HAP-1 (cell line): ENCODE measurements at regions not wholly inside any gene's neighbourhood (a gene's known extent, or its start where the extent isn't known, plus 50 kb on each side); places are given as distances from the start of the nearest gene placed in this dataset.
A peak's percentile ranks its signal among the peaks of the same experiment; 100 is the strongest.

ENCODE experiments used
- DNase-seq, 2 experiments: peaks; one replicate each; pipeline ENCODE4 v3.0.0-alpha.2; 2016 to 2020; ENCODE audit warnings: low spot score in 2 of 2
- H3K27me3 ChIP-seq: fragments of 250-450 bp; sonication (Bioruptor Pico); 2 replicates; pipeline ENCODE4 v1.5.1; 2020; ENCODE audit warnings: low read depth, mild to moderate bottlenecking, moderate library complexity
- H3K36me3 ChIP-seq: fragments of 250-450 bp; sonication (Bioruptor Pico); replicated peaks from 2 replicates; pipeline ENCODE4 v1.5.1; 2020; ENCODE audit warnings: mild to moderate bottlenecking
- H3K4me1 ChIP-seq: fragments of 250-450 bp; sonication (Bioruptor Pico); 2 replicates; pipeline ENCODE4 v1.5.1; 2020; ENCODE audit warnings: mild to moderate bottlenecking
- H3K4me3 ChIP-seq: fragments of 250-450 bp; sonication (Bioruptor Pico); 2 replicates; pipeline ENCODE4 v1.5.1; 2020; ENCODE audit warnings: mild to moderate bottlenecking, moderate library complexity
- H3K9me3 ChIP-seq: fragments of 250-450 bp; sonication (Bioruptor Pico); 2 replicates; pipeline ENCODE4 v1.5.1; 2020; ENCODE audit warnings: mild to moderate bottlenecking, moderate library complexity
- in situ Hi-C: fragments of 300-500 bp; cut with MboI; formaldehyde crosslinking; loops from 3 replicates; pipeline ENCODE4 v1.14.3; 2020; ENCODE audit warnings: low sequenced_read_pairs, inconsistent platforms, mixed read lengths

DNA sequence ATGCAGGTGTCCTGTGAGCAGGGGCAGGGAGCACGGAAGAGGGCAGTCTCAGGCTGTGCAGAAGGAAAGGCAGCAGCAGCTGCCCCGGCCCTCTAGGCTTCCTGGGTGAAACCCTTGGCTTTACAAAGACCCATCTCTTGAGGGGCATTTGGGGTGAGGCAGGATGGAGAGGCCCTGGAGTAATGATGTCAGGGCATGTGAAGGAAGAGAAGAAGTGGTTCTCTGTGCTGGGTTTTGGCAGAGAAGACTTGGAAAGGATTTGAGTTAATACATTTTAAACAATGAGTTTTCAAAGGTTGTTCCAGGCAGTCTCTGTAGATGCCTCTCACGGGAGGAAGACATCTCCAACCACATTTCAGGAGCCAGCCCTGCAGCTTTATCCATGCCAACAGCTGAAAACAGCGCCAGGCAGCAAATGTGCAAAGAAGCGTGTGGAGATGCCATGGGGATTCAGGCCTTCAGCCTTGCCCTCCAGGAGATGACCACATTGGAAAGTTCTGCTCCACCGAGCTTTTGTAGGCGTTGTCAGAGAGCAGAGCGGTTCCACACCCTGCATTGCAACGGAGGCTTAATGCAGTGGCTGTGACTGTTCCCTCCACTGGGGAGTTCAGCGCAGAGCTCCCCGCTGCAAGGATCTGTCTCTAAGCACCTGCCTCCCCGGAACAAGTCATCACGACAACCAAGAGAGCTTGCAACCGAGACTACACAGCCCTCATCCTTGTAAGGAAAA, 322.8 kb downstream of the UQCRFS1 start:
- in situ Hi-C loops, result no loop called here
- H3K27me3 ChIP-seq, result no peaks in the 10 kb centered on the region

GRCh38 chr19:28887920-28888618, 324.9 kb downstream of the UQCRFS1 start:
- in situ Hi-C loops, result no loop called here
- Histone ChIP-seq H3K9me3 (no peaks in the 10 kb centered on the region), H3K4me3 (no peak overlapping the region), H3K36me3 (no peaks in the 10 kb centered on the region), H3K4me1 (no peaks in the 10 kb centered on the region), H3K27me3 (no peaks in the 10 kb centered on the region)
- no peak for DNase-seq

More for the DNA sequence above, 322.8 kb downstream of the UQCRFS1 start:
- Histone ChIP-seq H3K36me3 (no peaks in the 10 kb centered on the region), H3K9me3 (no peaks in the 10 kb centered on the region), H3K4me1 (no peaks in the 10 kb centered on the region), H3K4me3 (no peak overlapping the region)
- no peak for DNase-seq

GRCh38 chr19:28886708-28887107, 326.2 kb downstream of the UQCRFS1 start:
- Histone ChIP-seq H3K4me1 (no peaks in the 10 kb centered on the region), H3K27me3 (no peaks in the 10 kb centered on the region), H3K4me3 (no peak overlapping the region), H3K9me3 (no peaks in the 10 kb centered on the region), H3K36me3 (no peaks in the 10 kb centered on the region)
- no peak for DNase-seq
- in situ Hi-C loops, result no loop called here

- Histone ChIP-seq H3K4me1 (no peaks in the 10 kb centered on the region), H3K36me3 (no peaks in the 10 kb centered on the region), H3K4me3 (no peak overlapping the region), H3K9me3 (no peaks in the 10 kb centered on the region), H3K27me3 (no peaks in the 10 kb centered on the region)
- in situ Hi-C loops, result no loop called here
- DNase-seq, result no peak
Observed at GRCh38 chr19:28885965-28886364, 327.0 kb downstream of the UQCRFS1 start.

GRCh38 chr19:28884786-28885476, 328.0 kb downstream of the UQCRFS1 start:
- Histone ChIP-seq H3K27me3 (no peaks in the 10 kb centered on the region), H3K36me3 (no peaks in the 10 kb centered on the region), H3K4me1 (no peaks in the 10 kb centered on the region), H3K9me3 (no peaks in the 10 kb centered on the region), H3K4me3 (no peak overlapping the region)
- DNase-seq, result no peak
- in situ Hi-C loops, result no loop called here

DNA sequence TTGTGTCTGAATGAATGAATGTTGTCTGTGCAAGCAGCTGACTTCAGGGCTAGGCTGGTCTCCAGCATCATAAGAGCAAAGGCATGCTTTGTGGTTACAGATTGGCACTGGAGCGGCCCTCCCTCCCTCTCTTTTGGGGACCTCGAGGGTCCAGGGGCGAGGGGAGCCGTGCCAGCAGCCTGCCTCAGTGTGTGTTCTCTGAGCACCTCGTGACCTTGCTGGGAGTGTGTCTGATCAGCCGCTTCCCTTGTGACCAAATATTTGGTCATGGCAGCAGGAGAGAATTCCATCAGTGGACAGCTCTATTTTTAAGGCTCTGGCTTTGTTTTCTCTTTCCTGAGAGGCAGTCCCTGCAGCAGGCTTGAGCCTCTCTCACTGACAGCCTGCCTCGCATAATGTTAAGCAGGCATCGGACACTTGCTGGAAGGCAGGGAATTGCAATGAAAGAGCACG, 329.7 kb downstream of the UQCRFS1 start:
- H3K4me1 ChIP-seq, result no peaks in the 10 kb centered on the region
- H3K27me3 ChIP-seq, result no peaks in the 10 kb centered on the region
- H3K4me3 ChIP-seq, result no peak overlapping the region
- H3K36me3 ChIP-seq, result no peaks in the 10 kb centered on the region
- H3K9me3 ChIP-seq, result no peaks in the 10 kb centered on the region
- no peak for DNase-seq
- in situ Hi-C loops, result no loop called here

GRCh38 chr19:28882818-28883217, 330.1 kb downstream of the UQCRFS1 start:
- DNase-seq, result no peak
- in situ Hi-C loops, result no loop called here
- Histone ChIP-seq H3K4me1 (no peaks in the 10 kb centered on the region), H3K36me3 (no peaks in the 10 kb centered on the region), H3K4me3 (no peak overlapping the region), H3K9me3 (no peaks in the 10 kb centered on the region), H3K27me3 (no peaks in the 10 kb centered on the region)

GRCh38 chr19:28881616-28882015, 331.3 kb downstream of the UQCRFS1 start:
- no peaks in the 10 kb centered on the region for H3K27me3 ChIP-seq
- no peaks in the 10 kb centered on the region for H3K4me1 ChIP-seq
- H3K9me3 ChIP-seq, result no peaks in the 10 kb centered on the region
- no peak for DNase-seq
- H3K4me3 ChIP-seq, result no peak overlapping the region
- in situ Hi-C loops, result no loop called here
- H3K36me3 ChIP-seq, result no peaks in the 10 kb centered on the region

- Histone ChIP-seq H3K27me3 (no peaks in the 10 kb centered on the region), H3K9me3 (no peaks in the 10 kb centered on the region), H3K4me3 (no peak overlapping the region), H3K36me3 (no peaks in the 10 kb centered on the region), H3K4me1 (no peaks in the 10 kb centered on the region)
- no peak for DNase-seq
- in situ Hi-C loops, result no loop called here
Observed at GRCh38 chr19:28880735-28881401, 332.1 kb downstream of the UQCRFS1 start.

GRCh38 chr19:28878862-28879566, 333.9 kb downstream of the UQCRFS1 start:
- Histone ChIP-seq H3K36me3 (no peaks in the 10 kb centered on the region), H3K9me3 (no peaks in the 10 kb centered on the region), H3K27me3 (no peaks in the 10 kb centered on the region), H3K4me3 (no peak overlapping the region), H3K4me1 (no peaks in the 10 kb centered on the region)
- DNase-seq, result peak; percentile 34 to 71
- in situ Hi-C loops, result no loop called here

- in situ Hi-C loops, result no loop called here
- no peaks in the 10 kb centered on the region for H3K27me3 ChIP-seq
- no peak overlapping the region for H3K4me3 ChIP-seq
Observed at GRCh38 chr19:28876609-28877123, 336.3 kb downstream of the UQCRFS1 start.

DNA sequence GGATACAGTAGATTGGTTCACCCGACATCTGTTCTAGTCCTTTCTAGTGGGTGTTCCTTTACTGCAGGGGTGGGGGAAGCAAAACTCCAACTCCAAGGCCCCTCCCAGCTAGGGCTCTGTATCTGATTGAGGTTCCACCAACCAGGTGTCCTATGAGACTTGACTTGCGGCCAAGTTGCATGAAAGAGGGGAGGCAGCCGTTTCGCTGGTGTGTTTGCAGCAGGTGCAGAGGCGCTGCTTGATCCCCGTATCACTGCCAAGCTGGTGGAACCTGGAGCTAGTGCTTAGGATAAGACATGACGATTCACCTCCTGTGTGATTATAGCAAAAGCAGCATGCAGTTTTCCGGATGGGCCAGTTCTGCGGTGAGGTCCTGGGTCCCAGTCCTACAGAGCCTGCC, 338.2 kb downstream of the UQCRFS1 start:
- Histone ChIP-seq H3K4me1 (no peaks in the 10 kb centered on the region), H3K27me3 (no peaks in the 10 kb centered on the region), H3K9me3 (no peaks in the 10 kb centered on the region), H3K36me3 (no peaks in the 10 kb centered on the region), H3K4me3 (no peak overlapping the region)
- no peak for DNase-seq
- in situ Hi-C loops, result no loop called here

More at GRCh38 chr19:28876609-28877123, 336.3 kb downstream of the UQCRFS1 start:
- Histone ChIP-seq H3K36me3 (no peaks in the 10 kb centered on the region), H3K9me3 (no peaks in the 10 kb centered on the region), H3K4me1 (no peaks in the 10 kb centered on the region)
- DNase-seq, result no peak

GRCh38 chr19:28873301-28873700, 339.6 kb downstream of the UQCRFS1 start:
- H3K27me3 ChIP-seq, result no peaks in the 10 kb centered on the region
- in situ Hi-C loops, result no loop called here
- no peaks in the 10 kb centered on the region for H3K9me3 ChIP-seq

More at GRCh38 chr19:28873301-28873700, 339.6 kb downstream of the UQCRFS1 start:
- Histone ChIP-seq H3K4me3 (no peak overlapping the region), H3K36me3 (no peaks in the 10 kb centered on the region), H3K4me1 (no peaks in the 10 kb centered on the region)
- DNase-seq, result no peak
